HG02588 (cell line): ENCODE measurements at regions not wholly inside any gene's neighbourhood (a gene's known extent, or its start where the extent isn't known, plus 50 kb on each side); places are given as distances from the start of the nearest gene placed in this dataset.
"Not testable (repeated sequence)": the region's sequence is repeated elsewhere in the genome, so short reads cannot be mapped to it uniquely, and the experiment has no call there.

ENCODE experiments used
- ATAC-seq: cut with Tn5 transposase; IDR thresholded peaks from one replicate; pipeline ENCODE4 v1.9.1; 2021; ENCODE audit warnings: mild to moderate bottlenecking, moderate library complexity; ENCODE audit not compliant: unreplicated experiment

- ATAC-seq: no peak
Measured at GRCh38 chr4:81375745-81376144, 96.0 kb downstream of the RASGEF1B start.

DNA sequence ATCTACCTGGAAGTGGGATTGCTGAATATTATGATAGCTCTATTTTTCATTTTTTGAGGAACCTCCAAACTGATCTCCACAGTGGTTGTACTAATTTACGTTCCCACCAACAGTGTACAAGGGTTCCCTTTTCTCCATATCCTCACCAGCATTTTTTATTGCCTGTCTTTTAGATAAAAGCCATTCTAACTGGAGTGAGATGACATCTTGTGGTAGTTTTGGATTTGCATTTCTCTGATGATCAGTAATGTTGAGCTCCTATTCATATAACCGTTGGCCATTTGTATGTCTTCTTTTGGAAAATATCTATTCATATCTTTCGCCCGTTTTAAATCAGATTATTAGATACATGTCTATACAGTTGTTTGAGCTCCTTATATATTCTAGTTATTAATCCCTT lies 101.8 kb downstream of the RASGEF1B start:
- no peak for ATAC-seq

DNA sequence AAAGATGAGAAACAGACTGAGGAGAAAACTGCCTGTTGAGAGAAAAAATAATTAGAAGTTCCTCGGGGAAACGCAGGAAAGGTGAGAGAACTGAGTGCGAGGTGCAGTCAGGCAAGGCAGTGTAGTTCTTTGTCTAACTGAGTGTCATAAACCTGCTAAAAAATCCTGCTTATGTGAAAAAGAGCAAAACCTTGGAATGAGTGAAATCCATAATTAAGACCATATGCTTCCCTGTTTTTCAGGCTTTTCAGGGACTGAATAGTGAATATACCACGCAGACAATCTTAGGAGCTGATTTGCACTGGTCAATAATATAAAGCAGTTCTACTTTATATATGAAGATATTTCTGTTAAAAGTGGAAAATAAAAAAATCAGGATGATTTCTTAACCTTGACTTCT lies 104.9 kb downstream of the RASGEF1B start:
- ATAC-seq: no peak

- no peak for ATAC-seq
Measured at GRCh38 chr4:81360737-81361136, 111.0 kb downstream of the RASGEF1B start.

- ATAC-seq: no peak
Measured at GRCh38 chr4:81359207-81359606, 112.5 kb downstream of the RASGEF1B start.

- ATAC-seq: no peak
Measured at GRCh38 chr4:81358154-81358553, 113.6 kb downstream of the RASGEF1B start.

DNA sequence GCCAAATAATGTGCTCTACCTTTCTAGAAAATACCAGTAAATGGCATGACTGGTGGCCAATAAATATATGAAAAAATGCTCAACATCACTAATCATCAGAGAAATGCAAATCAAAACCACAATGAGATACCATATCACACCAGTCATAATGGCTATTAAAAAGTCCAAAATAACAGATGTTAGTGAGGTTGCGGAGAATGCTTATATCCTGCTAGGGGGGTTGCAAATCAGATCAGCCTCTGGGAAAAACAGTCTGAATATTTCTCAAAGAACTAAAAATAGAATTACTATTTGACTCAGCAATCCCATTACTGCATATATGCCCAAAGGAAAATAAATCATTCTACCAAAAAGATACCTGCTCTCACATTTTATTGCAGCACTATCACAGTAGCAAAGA lies 115.1 kb downstream of the RASGEF1B start:
- no peak for ATAC-seq

DNA sequence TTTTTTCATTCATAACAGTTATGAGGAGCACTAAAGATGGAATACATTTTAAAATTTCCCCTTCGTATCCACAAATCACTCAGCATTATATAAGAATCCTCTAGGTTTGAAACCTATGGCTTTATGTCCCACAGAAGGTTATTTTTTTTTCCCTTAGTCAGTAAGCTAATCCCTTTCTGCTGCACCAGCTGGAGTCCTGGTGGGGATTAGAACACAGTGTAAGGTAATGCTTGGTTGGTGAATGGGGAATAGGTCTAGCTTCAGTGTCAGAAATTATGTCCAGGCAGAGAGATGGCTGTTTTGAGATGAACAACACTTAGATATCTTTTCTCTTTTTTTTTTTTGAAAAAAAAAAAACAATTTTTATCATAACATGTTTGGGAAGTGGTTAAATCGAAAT lies 116.6 kb downstream of the RASGEF1B start:
- no peak for ATAC-seq

DNA sequence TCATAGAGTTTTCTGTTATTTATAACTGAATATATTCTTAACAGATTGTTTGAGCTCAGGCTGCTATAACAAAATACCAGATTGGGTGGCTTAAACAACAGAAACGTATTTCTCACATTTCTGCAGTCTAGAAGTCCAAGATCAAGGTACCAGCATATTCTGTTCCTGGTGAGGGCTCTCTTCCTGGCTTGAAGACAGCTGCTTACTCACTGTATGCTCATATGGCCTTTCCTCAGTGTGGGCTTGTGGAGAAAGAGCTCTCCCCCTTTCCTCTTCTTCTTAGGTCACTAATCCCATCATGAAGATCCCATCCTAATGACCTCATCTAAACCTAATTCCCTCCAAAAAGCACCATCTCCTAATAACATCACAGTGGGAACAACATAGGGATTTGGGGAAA lies 117.8 kb downstream of the RASGEF1B start:
- ATAC-seq: no peak

GRCh38 chr4:81352446-81352835 lies 119.3 kb downstream of the RASGEF1B start:
- ATAC-seq: no peak

DNA sequence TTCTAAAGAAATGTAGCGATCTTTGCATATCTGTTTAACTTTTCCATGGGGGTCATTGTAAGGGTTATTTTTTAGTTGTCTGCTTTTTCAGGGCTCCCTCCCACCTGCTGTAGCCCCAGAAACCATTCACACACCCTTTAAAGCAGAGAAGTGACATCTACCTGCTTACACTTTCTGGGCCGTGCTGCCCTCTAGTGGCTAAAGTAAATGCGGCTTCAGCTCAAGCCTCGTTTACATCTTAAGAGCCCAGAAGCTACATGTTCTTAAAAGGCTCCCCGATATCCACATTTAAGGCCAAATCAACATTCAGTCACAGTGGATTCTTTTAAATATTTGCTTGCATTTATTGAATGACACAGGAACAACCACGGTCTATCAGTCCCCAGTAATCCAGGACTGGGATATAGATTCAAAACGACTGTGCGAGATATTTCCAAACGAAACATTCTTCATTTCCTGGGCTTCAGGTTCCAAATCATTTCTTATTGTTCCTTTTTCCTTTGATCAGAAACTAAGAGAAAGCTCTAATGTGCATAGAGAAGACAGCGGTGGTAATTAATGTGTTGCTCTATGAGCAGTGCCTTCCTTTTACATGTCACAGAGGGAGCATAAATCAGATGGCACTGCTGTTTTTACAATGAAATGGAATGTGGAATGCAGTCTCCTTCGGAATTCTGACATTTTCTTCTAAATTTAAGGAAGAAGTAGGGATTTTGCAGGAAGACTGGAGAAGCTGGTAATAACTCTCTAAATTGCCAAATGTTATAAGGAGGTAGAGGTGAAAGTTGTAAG lies 119.9 kb downstream of the RASGEF1B start:
- peak; percentile 80 for ATAC-seq

DNA sequence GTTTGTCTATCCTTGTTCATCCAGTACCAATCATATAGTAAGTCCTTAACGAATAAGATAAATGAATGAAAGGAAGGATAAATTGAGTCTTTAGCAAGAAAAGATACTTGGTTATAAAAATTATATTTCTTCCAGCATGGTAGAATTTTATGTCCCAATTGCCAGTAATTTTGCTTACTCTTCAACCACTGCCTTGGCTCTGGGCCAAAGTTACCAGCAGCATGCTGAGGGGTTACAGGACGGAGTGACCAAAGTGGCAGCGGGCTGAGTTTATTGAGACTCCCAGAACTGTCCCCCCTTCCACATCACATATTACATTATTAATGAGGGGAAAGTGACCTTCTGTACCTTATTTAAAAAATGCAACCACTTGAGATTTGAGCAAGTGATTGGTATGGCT lies 121.7 kb downstream of the RASGEF1B start:
- ATAC-seq: no peak

DNA sequence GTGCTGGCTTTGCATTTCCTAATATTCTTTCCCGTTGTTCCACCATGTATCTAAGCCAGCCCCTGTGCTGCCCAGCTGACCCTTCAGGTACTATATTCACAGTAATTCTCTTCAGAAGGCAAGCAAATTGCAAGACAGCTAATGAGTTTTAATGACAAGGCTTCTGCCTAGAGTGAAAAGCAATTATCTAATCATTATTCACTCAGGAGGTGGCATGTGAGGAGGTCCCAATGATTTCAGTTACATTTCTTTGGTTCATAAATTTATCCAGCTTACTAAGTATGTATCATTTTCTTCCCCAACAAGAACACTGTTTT lies 123.0 kb downstream of the RASGEF1B start:
- no peak for ATAC-seq

GRCh38 chr4:81348086-81348777 lies 123.5 kb downstream of the RASGEF1B start:
- ATAC-seq: no peak

DNA sequence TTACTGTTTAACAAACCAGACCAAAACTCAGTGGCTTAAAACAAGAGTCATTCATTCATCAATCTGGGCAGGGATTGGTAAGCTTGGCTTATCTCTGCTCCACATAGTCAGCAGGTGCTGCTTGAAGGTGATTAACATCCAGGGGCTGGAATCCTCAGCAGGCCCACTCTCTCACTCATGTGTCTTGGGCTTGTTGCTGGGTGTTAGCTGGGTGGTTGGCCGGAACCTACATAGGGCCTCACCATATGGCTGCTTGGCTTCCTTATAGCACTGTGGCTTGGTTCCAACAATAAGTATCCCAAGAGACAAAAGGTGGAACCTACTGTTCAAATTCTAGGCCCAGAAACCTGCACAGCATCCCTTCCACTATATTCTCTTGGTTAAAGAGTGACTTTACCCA lies 125.0 kb downstream of the RASGEF1B start:
- no peak for ATAC-seq

DNA sequence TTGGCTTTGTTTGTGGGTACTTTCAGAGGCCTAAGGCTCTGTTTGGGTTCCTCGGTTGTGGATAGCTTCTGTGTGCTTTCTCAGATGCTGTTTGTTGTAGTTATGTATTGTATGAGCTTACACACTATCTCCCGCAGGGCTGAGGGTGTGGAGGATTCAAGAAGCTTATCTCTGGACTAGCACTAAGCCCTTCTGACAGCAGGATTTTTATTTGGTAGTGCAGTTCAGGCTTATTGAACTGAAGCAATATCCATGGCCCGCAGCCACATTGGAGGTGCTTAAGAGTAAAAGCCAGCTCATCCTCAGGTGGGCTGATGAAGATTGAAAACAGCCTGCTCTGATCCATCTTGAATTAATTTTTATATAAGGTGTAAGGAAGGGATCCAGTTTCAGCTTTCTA lies 128.2 kb downstream of the RASGEF1B start:
- ATAC-seq: no peak

GRCh38 chr4:81343046-81343445 lies 128.0 kb upstream of the PRKG2 start:
- ATAC-seq: no peak

DNA sequence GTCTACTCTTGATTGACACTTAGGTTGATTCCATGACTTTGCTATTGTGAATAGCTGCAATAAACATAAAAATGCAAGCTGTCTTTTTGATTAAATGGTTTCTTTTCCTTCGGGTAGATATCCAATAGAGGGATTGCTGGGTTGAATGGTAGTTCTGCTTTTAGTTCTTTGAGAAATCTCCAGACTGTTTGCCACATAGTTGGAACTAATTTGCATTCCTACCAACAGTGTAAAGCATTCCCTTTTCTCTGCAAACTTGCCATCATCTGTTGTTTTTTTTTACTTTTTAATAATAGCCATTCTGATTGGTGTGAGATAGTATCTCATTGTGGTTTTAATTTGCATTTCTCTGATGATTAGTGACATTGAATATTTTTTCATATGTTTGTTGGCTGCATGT lies 122.2 kb upstream of the PRKG2 start:
- ATAC-seq: no peak

GRCh38 chr4:81335122-81335912 lies 120.3 kb upstream of the PRKG2 start:
- ATAC-seq: no peak

DNA sequence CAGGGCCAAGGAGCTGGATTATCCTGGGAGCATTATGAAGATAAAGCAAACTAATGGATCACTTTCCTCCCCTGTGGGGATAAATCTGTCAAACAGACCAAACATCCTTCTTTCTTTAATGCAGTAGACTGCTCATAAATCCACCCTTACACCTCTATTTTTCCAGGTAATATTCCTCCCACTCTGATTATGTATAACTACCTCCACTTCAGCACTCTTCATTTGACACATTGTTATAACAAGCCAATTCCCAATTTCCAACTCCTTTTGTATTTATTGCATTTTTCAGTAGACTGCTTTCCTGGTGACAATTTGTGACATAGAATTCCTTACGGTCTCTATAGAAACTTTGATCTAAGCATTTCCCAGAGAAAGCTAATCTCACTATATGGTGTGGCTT lies 115.0 kb upstream of the PRKG2 start:
- no peak for ATAC-seq

DNA sequence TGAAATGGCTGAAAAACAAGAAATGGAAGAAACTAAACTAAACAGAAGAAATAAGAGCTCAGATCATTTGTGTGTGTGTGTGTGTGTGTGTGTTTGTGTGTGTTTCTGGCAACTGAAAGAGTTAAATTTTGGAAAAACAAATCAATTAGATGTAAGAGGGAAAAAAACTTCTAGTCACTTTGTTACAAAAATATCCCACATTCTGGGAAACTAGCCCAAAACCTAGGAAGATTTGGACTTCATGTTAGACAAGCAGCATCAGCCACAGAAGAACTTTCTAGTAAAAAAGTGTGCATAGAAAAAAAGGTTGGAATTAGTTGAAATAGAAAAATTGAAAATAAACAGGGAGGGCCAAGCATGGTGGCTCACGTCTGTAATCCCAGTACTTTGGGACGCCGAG lies 111.6 kb upstream of the PRKG2 start:
- no peak for ATAC-seq

DNA sequence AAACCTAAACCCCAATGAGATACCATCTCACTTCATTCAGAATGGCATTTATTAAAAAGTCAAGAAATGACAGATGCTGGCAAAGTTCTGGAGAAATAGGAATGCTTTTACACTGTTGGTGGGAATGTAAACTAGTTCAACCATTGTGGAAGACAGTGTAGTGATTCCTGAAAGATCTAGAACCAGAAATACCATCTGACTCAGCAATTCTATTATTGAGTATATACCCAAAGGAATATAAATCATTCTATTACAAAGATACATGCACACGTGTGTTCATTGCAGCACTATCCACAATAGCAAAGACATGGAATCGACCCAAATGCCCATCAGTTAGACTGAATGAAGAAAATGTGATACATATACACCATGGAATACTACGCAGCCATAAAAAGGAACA lies 109.6 kb upstream of the PRKG2 start:
- ATAC-seq: not testable (repeated sequence)
